HG03280 (cell line): ENCODE measurements at regions not wholly inside any gene's neighbourhood (a gene's known extent, or its start where the extent isn't known, plus 50 kb on each side); places are given as distances from the start of the nearest gene placed in this dataset.
"Not testable (repeated sequence)": the region's sequence is repeated elsewhere in the genome, so short reads cannot be mapped to it uniquely, and the experiment has no call there.

Source experiments
- ATAC-seq: cut with Tn5 transposase; IDR thresholded peaks from one replicate; pipeline ENCODE4 v1.9.1; 2021; ENCODE audit warnings: mild to moderate bottlenecking, moderate library complexity; ENCODE audit not compliant: unreplicated experiment

GRCh38 chr12:86647800-86648199 lies 391.6 kb upstream of the MGAT4C start:
- no peak for ATAC-seq

DNA sequence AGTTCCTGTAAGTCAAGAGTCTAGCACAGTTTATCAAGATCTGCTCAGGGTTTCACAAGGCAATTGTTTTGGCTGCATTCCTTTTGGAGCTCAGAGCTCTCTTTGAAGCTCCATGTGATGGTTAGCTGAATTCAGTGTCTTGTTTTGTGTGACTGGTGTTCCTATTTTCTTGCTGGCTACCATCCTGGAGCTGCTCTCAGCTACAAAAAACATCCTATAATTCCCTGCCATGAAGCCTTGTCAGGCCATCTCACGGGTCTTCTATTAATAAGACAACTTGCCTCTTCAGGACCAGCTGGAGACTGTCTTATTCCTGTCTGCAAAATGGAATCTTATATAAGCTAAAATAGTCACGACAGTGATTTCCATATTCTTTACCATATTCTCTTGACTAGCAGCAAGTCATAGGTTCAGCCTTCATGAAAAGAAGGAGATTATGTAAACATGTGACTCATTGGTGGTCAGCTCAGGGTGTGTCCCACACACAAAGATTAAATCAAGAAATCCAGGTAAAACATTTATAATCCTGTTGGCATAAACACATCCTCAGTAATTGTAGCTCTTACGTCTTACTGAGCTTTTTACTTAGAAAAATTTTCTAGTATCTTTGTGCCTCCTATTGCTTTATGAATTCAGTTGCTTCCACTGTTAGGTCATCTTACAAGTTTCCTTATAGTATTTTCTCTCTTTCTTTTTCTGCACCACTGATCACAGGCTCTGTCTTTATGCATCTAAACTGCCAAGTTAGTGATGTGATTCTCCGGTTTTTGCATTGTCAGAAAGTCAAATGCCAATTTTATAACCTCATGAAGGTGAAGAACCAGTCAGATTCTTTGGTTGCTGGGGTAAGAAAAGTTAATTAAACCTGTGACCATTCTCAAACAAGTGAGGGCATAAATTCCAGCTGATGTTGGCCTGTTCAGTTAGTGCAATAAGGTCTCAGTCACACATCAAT lies 378.5 kb upstream of the MGAT4C start:
- no peak for ATAC-seq

DNA sequence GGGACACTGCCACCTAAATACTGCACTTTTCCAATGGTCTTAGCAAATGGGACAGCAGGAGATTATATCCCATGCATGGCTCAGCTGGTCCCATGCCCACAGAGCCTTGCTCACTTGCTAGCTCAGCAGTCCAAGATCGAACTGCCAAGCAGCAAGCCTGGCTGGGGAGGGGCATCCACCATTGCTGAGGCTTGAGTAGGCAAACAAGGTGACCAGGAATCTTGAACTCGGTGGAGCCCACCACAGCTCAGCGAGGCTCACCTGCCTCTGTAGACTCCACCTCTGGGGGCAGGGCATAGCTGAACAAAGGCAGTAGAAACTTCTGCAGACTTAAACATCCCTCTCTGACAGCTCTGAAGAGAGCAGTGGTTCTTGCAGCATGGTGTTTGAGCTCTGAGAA lies 370.8 kb upstream of the MGAT4C start:
- ATAC-seq: no peak

DNA sequence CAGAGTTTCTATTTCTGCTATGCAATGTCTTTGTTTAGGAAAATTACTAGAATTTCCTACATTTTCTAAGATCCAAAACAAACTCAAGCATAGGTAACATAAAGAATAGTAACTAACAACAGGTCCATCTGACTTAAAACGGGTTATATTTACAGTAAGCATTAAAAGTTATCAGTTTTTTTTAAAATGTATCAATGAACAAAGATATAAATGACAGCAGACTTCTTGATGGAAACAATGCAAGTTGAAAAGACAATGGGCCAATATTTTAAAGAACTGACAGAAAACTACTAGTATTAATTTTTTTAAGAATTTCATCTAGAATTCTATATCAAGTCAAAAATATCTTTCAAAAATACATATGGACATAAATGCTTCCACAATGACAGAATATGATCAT lies 367.1 kb upstream of the MGAT4C start:
- ATAC-seq: no peak

GRCh38 chr12:86621957-86622356 lies 365.8 kb upstream of the MGAT4C start:
- ATAC-seq: no peak

GRCh38 chr12:86613311-86613710 lies 357.1 kb upstream of the MGAT4C start:
- ATAC-seq: no peak

DNA sequence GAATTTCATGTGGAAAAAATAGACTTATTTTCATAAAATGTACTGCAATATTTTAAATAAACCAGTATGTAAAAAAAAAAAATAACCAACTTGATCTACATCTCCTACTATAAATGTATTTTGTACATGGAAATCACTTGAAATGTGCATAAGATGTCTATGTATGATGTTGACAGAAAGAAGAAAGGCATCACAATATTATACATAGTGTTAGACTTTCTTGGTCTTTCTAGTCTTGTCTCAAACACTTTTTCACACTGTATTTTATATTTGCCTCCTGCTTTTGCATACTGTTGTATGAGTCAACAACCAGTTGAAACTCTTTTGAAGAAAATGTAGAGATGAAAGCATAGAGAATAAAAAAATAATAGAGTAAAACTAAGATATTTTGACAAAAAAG lies 352.4 kb upstream of the MGAT4C start:
- no peak for ATAC-seq

- no peak for ATAC-seq
These were observed 345.5 kb upstream of the MGAT4C start for GRCh38 chr12:86601550-86602308.

GRCh38 chr12:86600664-86601231 lies 344.6 kb upstream of the MGAT4C start:
- ATAC-seq: no peak

GRCh38 chr12:86597431-86597830 lies 341.2 kb upstream of the MGAT4C start:
- ATAC-seq: no peak

DNA sequence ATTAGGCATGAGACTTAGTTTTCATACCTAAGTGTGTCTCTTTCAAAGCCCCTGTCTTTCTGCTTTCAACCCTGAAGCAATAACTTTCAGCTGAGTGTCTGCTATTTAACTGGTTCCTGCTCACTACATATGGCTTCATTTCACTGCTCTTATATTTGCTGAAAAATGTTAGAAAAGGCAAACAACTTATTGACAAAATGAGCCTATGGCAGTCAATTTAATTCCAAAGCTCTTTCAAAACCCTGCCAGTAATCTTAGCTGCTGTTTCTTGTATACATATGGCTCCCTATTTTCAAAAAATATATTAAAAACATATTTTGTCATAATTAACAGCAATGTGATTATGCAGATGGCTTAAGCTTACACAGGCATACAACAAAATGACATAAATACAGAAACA lies 334.1 kb upstream of the MGAT4C start:
- no peak for ATAC-seq

DNA sequence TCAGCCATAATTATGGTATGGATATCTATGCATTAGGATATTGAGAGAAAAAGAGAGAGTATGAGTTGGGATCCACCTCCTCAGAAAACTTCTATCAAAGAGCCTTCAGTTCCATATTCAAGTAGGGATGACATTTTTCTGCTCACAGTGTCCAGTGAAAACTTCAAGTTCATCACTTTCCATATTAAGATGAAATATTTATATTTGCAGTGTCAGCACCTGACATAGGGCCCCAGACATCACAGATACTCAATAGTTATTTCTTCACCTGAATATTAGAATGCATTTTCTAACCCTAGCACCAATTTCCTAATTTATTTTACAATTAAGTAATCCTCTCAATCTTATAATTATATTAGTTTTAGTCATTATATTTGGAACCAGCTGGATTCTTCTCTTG lies 318.0 kb upstream of the MGAT4C start:
- no peak for ATAC-seq

- ATAC-seq: no peak
These were observed 316.3 kb upstream of the MGAT4C start for GRCh38 chr12:86572455-86572854.

DNA sequence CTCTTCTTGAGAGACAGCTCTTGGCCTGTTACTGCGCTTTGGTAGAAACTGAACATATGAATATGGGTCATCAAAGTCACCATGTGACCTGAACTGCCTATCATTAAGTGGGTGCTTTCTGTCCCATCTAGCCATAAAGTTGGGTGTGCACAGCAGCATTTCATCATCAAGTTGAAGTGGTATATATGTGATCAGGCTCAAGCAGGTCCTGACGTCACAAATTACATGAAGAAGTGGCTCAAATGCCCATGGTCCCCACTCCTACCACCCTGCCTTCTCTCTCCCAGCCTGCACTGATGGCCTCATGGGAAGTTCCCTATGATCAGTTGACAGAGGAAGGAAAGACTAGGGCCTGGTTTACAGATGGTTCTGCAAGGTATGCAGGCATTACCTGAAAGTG lies 308.8 kb upstream of the MGAT4C start:
- ATAC-seq: no peak

- ATAC-seq: not testable (repeated sequence)
These were observed 299.3 kb upstream of the MGAT4C start for GRCh38 chr12:86555491-86555890.

DNA sequence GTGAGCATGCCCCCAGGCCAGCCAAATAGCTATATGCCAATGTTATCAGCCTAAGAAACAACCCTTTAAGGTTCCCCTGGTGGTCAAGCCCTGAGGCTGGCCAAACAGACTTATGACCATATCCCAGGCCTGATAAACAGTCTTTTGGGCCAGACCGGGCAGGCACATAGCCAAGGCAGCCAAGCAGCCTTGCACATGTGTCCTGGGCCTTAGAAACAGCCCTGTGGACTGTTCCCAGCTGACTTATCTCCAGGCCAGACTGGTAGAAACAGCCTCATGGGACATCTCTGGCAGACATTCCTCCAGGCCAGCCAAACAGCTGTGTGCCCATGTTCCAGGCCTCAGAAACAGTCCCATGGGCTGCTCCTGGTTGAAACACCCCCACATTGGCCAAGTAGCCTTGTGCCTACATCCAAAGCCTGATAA lies 295.0 kb upstream of the MGAT4C start:
- ATAC-seq: no peak

DNA sequence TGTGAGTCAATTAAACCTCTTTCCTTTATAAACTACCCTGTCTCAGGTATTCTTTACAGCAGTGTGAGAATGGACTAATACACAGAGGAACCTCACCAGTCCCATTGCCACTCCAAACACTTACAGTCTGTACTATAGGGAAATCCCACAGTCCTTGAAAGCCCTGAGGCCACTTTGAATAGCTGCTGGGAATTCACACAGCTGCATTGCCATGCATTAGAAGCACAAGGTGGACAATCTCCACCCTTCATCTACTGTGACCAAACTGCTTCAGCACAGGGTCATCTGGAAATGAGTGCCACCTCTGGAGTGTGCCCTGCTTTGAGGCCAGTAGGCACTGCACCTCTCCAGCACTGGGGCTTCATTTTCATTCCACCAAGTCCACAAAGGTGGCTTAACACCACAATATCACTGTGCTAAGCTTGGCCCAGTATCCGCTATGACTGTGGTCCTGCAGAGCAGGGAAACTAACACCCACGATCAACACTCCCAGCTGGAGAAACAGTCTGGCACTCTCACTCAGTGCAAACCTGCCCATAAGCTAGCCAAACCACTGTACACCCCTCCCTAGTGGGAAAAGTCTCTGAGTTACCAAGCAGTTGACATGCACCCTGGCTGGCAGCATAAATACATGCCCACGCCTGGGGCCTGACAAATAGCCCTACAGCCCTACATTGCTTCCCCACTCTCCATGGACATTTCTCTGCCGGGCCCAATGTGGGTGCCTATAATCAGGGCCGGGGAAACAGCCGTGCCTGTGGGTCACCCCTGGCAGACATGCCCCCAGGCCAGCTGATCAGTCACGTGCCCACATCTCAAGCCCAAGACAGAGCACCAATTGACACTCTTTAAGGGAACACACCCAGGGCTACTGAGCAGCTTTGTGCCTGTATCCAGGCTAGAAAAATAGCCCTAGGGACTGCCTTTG lies 294.3 kb upstream of the MGAT4C start:
- no peak for ATAC-seq

DNA sequence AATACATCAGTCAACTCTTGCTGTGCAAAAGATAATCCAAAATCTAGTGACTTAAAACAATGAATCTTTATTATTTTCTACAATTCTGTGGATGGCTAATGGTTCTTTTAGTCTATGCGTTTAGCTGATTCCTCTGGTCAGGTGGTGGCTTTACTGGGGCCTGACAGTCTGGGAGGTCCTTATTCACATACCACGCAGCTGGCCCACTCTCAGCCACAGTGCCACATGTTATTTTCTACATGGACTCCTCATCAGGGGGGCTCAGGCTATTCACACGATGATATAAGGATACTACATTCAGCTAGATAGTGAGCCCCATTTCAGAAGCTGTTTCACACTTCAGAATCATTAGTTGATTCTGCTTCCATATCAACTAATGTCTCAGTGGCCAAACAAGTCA lies 287.5 kb upstream of the MGAT4C start:
- ATAC-seq: no peak

DNA sequence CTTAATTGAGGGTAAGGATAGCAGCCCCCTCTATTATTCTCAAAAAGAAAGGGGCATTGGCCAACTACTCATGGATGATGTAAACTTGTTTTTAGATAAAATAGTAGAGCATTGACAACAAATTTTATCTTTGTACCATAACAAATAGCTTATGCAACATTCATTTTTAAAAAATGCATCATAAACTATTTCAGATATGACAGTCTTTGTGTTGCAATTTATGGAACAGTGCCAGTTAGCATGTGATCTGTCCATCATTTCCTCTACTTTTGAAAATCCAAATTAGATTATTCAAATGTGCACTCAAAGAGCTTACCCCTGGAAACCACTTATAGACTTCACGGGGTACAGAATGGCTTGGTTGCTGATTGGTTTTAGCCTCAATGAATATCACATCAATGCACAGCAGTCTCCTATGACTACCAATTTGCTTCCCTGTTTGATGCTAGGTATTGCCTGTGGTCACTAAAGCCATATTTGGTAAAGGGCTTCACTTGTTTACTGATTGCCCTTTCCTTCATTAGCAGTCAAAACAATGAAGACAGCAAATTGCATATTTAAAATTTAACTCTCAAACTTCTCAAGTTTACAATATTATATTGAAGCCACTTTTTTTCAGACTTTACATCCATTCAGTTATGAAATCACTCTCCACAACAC lies 274.9 kb upstream of the MGAT4C start:
- ATAC-seq: no peak

GRCh38 chr12:86526060-86526595 lies 269.9 kb upstream of the MGAT4C start:
- no peak for ATAC-seq
